Endothelial cell of umbilical vein (primary cell): ENCODE measurements at regions not wholly inside any gene's neighbourhood (a gene's known extent, or its start where the extent isn't known, plus 50 kb on each side); places are given as distances from the start of the nearest gene placed in this dataset.

Experiments
- CTCF ChIP-seq, 2 donors: IDR thresholded peaks; 1 replicate in 1 of 2; 2 replicates in 1 of 2; pipeline ENCODE4 v1.5.1; 2011; ENCODE audit warnings: low read length in 2 of 2, mild to moderate bottlenecking in 2 of 2, moderate library complexity in 2 of 2, control low read depth in 1 of 2, inconsistent platforms in 1 of 2, low read depth in 1 of 2; ENCODE audit not compliant: insufficient read depth in 1 of 2; ENCODE audit errors: extremely low read depth in 1 of 2
- GATA2 ChIP-seq: IDR thresholded peaks from 2 replicates; pipeline ENCODE4 v1.7.0; 2011; ENCODE audit warnings: low read depth, mild to moderate bottlenecking, moderate library complexity, mixed read lengths, low read length; ENCODE audit not compliant: insufficient read length, insufficient read depth
- MAX ChIP-seq: IDR thresholded peaks from 2 replicates; pipeline ENCODE4 v1.6.1; 2011; ENCODE audit not compliant: insufficient read depth, insufficient read length
- POLR2A ChIP-seq: IDR thresholded peaks from 2 replicates; pipeline ENCODE4 v1.6.1; 2012; ENCODE audit warnings: low read depth, mild to moderate bottlenecking, control low read depth, low read length
- POLR2AphosphoS5 ChIP-seq: IDR thresholded peaks from 2 replicates; pipeline ENCODE4 v1.6.1; 2012; ENCODE audit warnings: low read depth, mild to moderate bottlenecking, control low read depth, low read length, moderate library complexity; ENCODE audit not compliant: insufficient read depth

GRCh38 chrX:20479896-20480295 is 213.2 kb upstream of the RPS6KA3 start:
- TF ChIP-seq CTCF (IDR thresholded peaks at IDR 0.05; ENCODE audit: extremely low read depth in 1 of 2, insufficient read depth in 1 of 2, low read depth in 1 of 2, low read length in 2 of 2) (no peak), MAX (no peak), POLR2AphosphoS5 (no peak), GATA2 (no peak), POLR2A (no peak)
